Fibroblast of mammary gland (primary cell): ENCODE measurements at regions not wholly inside any gene's neighbourhood (a gene's known extent, or its start where the extent isn't known, plus 50 kb on each side); places are given as distances from the start of the nearest gene placed in this dataset.

Experiments used
- DNase-seq: peaks from one replicate; pipeline ENCODE4 v3.0.0-alpha.2; 2010; ENCODE audit warnings: low read depth
- H3K4me3 ChIP-seq: 2 replicates; pipeline ENCODE4 v1.5.1; 2011; ENCODE audit warnings: low read depth, mild to moderate bottlenecking, low read length, moderate library complexity; ENCODE audit not compliant: control insufficient read depth
- CTCF ChIP-seq: conservative IDR thresholded peaks from 2 replicates; pipeline ENCODE4 v1.5.1; 2011; ENCODE audit warnings: low read depth, low read length, inconsistent platforms; ENCODE audit not compliant: control insufficient read depth, insufficient read depth

GRCh38 chr6:50123688-50124087 lies 74.0 kb upstream of the DEFB112 start:
- no peak for TF ChIP-seq CTCF
- H3K4me3 ChIP-seq: no peak overlapping the region
- DNase-seq: no peak

- DNase-seq: no peak
- TF ChIP-seq CTCF: no peak
- no peak overlapping the region for H3K4me3 ChIP-seq
These were observed 74.8 kb upstream of the DEFB112 start for GRCh38 chr6:50124572-50124971.

DNA sequence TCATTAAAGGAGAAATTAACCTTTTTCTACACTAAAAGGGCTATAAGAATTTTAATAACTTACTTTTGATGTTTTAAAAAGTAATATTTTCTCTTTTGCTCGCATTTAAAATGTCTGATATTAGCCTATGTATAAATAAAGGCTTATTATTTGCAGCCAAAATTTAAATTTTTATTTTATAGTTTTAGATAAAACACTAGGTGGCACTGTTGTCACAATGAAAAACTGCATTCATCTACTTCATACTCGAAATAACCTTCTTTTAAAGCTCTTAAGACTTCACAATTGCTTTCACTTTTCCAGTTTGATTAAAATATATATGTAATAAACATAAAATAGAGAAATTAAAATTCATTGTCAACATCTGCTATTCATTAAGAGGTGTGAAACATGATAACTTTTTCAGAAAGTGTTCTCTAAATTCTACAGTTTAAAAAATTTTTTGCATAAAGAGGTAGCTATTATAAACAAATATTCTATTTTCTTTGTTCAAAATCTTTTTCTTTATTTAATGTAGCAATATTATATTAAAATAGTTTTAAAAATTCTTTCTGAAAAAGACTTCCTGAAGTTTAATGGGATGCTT lies 78.8 kb upstream of the DEFB112 start:
- peak; percentile 26 for DNase-seq
- TF ChIP-seq CTCF: peak; percentile 39
- H3K4me3 ChIP-seq: no peak overlapping the region

GRCh38 chr6:50135968-50136367 lies 86.2 kb upstream of the DEFB112 start:
- no peak for TF ChIP-seq CTCF
- no peak overlapping the region for H3K4me3 ChIP-seq
- DNase-seq: no peak

DNA sequence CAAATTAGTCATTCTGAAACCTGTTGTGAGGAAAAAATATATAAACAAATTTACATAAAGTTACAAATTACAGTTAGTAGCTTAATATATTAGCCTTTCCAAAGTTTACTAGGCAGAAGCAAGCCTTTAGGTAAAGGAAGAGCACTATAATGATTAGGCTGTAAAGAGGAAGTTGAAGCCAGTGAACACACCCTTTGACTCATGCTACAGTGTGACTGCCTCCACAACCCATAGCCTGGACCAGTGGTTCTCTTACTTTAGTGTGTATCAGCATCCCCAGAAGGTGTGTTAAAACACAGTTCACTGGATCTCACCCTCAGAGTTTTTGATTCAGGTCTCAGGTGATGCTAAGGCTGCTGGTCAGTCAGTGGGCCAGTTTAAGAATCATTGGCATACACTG lies 91.4 kb upstream of the DEFB112 start:
- no peak overlapping the region for H3K4me3 ChIP-seq
- no peak for TF ChIP-seq CTCF
- DNase-seq: no peak

- TF ChIP-seq CTCF: no peak
- no peak for DNase-seq
- no peak overlapping the region for H3K4me3 ChIP-seq
These were observed 93.4 kb upstream of the DEFB112 start for GRCh38 chr6:50143011-50143719.
